Mucosa of stomach (tissue), 1 donor: ENCODE measurements at regions not wholly inside any gene's neighbourhood (a gene's known extent, or its start where the extent isn't known, plus 50 kb on each side); places are given as distances from the start of the nearest gene placed in this dataset.

ENCODE experiments used
- H3K27me3 ChIP-seq: one replicate; pipeline ENCODE4 v1.7.0; 2013; ENCODE audit warnings: mild to moderate bottlenecking, low read length; ENCODE audit not compliant: control insufficient read depth, insufficient read depth
- H3K36me3 ChIP-seq: one replicate; pipeline ENCODE4 v1.7.0; 2013; ENCODE audit warnings: low read length; ENCODE audit not compliant: control insufficient read depth, insufficient read depth
- H3K4me1 ChIP-seq: one replicate; pipeline ENCODE4 v1.7.0; 2013; ENCODE audit warnings: mild to moderate bottlenecking, low read length; ENCODE audit not compliant: control insufficient read depth, insufficient read depth
- H3K4me3 ChIP-seq: one replicate; pipeline ENCODE4 v1.7.0; 2013; ENCODE audit warnings: low read length
- H3K9ac ChIP-seq: one replicate; pipeline ENCODE4 v1.7.0; 2013; ENCODE audit warnings: mild to moderate bottlenecking, low read length, moderate library complexity
- H3K9me3 ChIP-seq: one replicate; pipeline ENCODE4 v1.7.0; 2013; ENCODE audit warnings: mild to moderate bottlenecking, low read length, moderate library complexity; ENCODE audit not compliant: control insufficient read depth
- donor health status: Pancreatic carcinoma.

DNA sequence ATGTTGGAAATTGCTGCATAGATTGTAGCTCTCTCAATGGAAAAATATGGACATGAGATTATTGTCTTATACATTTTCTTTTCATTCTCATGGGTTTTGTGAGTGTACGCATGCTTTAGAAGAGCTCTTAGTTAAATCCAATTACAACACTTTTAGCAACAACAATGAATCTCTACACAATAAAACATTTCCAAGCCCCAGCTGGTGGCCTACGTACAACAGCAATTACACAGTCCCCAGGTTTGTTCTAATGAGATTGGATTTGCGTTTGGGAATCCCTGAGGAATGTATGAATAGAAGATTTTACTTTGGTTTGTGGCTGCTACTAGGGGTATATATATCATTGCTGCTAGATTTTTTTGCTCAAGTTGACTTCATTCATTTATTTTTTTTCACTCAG is 98.6 kb downstream of the FHDC1 start:
- Histone ChIP-seq H3K27me3 (no peaks in the 10 kb centered on the region), H3K9me3 (no peaks in the 10 kb centered on the region), H3K4me1 (peaks cover 6% of the 10 kb centered on the region), H3K9ac (no peak overlapping the region), H3K36me3 (no peaks in the 10 kb centered on the region), H3K4me3 (no peak overlapping the region)

DNA sequence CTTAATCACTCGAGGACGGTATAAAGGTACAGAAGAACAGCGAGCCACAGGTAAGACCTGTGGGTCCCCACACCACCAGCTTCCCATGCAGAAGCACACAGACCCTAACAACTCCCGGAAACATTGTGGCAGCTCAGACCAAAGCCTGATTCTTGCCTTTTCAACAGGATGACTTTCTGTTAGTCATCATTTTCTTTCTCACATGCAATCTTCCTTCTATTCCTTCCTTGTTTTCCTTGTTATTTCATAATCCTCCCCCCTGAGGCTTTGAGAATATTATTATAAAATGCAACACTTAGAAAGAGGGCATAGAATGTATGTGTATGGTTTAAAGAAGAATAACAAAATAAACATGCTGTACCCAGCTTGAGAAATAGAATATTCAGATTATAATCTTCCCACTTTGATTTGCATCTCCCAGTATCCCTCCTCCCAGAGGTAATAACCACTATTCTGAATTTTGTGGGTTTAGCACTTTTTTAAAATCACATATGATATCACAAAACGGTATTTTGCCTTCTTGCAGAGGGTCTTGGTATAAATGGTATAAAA is 100.9 kb downstream of the FHDC1 start:
- H3K36me3 ChIP-seq: no peaks in the 10 kb centered on the region
- no peak overlapping the region for H3K4me3 ChIP-seq
- H3K4me1 ChIP-seq: peaks cover 6% of the 10 kb centered on the region
- no peaks in the 10 kb centered on the region for H3K9me3 ChIP-seq
- no peak overlapping the region for H3K9ac ChIP-seq
- no peaks in the 10 kb centered on the region for H3K27me3 ChIP-seq

DNA sequence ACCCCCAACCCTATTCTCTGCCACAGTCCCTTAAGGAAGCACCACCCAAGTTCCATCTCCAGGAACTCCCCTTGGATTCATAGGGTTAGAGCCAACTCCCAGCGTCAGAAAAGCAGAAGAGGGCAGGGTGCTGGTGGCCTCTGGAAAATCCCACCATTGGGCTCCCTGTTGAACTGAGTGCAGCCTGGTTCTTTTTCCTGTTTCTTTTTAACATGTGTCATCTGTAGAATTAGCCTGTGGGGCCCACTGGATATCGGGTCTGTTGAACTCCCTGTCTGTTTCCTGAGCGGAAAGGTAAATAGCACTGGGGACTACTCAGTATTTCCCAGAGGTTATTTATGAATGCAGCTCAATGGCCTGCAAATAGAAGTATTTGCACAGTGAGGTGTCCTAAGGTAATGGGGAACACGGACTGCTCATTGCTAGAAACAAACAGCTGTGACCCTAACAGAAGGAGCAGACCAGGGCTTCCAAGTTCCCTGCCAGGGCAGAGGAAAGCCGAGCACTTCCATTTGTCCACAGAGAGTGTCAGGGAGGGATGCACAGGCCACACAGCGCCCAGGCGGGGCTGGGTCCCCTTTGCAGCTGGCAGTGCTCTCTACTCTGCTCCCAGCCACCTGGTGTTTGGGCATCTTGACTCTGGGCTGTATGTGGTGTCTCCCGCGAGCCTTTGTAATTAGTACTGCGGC is 102.6 kb downstream of the FHDC1 start:
- Histone ChIP-seq H3K4me1 (peaks cover 6% of the 10 kb centered on the region), H3K27me3 (no peaks in the 10 kb centered on the region), H3K9ac (no peak overlapping the region), H3K36me3 (no peaks in the 10 kb centered on the region), H3K4me3 (no peak overlapping the region), H3K9me3 (no peaks in the 10 kb centered on the region)

DNA sequence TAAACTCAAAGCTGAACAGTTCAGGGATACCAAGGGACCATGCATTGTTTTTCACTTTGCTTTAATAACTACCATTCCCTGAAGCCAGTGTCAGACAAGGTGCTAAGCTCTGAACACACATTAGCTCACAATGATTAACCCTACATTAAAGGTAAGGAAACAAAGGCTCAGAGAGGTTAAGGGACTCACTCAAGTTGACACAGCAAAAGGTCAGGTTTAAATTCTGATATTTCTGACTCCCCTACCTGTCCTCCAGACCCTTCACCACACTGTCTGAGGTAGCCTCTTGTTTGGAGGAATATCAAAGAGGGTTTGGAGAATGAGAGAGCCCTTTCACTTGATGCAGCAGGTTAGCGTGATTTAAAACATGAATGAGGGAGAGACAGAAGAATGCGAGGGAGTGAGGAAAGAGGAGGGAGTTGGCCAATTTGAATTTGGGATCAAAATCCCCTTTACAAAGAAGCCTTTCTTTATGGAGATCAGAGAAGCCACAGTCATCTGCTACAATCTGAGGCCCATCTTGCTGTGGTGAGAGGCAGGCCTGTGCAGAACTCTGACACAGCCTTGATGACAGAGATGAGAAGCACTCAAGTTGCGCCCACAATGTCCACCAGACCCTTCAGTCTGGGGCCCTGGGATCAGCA is 103.5 kb downstream of the FHDC1 start:
- no peaks in the 10 kb centered on the region for H3K36me3 ChIP-seq
- no peak overlapping the region for H3K9ac ChIP-seq
- H3K9me3 ChIP-seq: no peaks in the 10 kb centered on the region
- no peaks in the 10 kb centered on the region for H3K27me3 ChIP-seq
- peaks cover 6% of the 10 kb centered on the region for H3K4me1 ChIP-seq
- H3K4me3 ChIP-seq: no peak overlapping the region

DNA sequence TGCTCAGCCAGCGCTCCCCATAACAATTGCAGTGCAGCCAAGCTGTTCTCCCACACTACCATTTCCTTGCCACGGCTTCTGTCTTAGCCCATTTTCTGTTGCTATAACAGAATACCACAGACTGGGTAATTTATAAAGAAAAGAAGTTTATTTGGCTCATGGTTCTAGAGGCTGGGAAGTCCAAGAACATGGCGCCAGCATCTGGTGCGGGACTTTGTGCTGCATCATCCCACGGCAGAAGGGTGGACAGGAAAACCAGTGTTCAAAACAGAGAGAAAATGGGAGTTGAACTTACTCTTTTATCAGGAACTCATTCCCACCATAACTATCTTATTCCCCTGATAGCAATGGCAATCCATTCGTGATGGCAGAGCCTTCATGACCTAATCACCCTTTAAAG is 104.6 kb downstream of the FHDC1 start:
- Histone ChIP-seq H3K36me3 (no peaks in the 10 kb centered on the region), H3K27me3 (no peaks in the 10 kb centered on the region), H3K9me3 (no peaks in the 10 kb centered on the region), H3K4me1 (peaks cover 6% of the 10 kb centered on the region), H3K4me3 (no peak overlapping the region), H3K9ac (no peak overlapping the region)

DNA sequence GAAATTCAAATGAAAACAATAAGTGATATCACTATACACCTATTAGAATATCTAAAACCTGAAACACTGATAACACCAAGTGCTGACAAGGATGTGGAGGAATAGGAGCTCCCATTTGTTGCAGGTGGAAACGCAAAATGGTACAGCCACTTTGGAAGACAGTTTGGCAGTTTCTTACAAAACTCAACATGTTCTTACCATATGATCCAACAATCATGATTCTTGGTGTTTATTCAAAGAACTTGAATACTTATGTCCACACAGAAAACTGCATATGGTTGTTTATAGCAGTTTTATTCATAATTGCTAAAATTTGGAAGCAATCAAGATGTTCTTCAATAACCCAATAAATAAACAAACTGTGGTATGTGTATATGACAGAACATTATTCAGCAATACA is 107.9 kb downstream of the FHDC1 start:
- Histone ChIP-seq H3K27me3 (no peaks in the 10 kb centered on the region), H3K36me3 (no peaks in the 10 kb centered on the region), H3K9ac (no peak overlapping the region), H3K9me3 (no peaks in the 10 kb centered on the region), H3K4me3 (no peak overlapping the region), H3K4me1 (peaks cover 3% of the 10 kb centered on the region)

DNA sequence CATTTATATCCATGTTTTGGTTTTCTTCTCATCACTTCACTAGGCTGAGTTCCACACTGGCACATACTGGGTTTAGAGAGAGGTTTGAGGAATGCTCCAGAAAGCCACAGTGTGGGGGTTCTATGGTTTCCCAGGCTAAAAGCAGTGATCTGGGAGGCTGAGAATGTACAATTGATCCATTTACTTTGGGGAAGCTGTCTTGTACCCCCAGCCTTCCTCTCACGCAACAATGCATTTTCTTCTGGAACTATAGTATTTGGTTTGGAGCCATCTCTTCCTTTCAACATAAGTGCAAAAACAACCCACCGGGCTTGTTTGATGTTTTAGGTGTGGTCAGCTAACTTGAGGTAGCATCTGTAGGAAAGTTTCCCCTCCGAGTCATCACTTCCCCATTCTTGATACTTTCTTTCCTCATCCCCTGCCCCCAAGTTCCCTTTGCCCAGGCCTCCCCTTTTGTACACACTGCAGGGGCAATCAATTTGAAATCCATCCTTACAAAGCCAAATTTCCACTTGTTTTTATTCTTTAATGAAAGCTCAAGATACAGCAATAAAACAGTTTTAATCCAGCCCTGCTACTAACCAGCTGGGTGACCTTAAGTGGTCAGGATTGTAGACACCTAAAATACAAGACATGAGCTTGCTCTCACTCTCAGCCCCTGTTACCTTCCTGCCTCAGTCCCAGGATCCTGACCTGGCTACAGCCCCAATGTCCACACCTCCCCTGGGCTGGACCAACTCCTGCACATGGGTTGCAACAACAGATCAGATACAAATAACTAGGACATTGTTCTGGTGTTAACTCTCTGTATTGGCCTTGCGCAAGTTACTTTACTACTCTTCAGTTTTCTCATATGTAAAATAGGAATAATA is 109.2 kb downstream of the FHDC1 start:
- H3K9me3 ChIP-seq: no peaks in the 10 kb centered on the region
- H3K4me3 ChIP-seq: no peak overlapping the region
- no peaks in the 10 kb centered on the region for H3K4me1 ChIP-seq
- H3K36me3 ChIP-seq: no peaks in the 10 kb centered on the region
- H3K9ac ChIP-seq: no peak overlapping the region
- no peaks in the 10 kb centered on the region for H3K27me3 ChIP-seq

DNA sequence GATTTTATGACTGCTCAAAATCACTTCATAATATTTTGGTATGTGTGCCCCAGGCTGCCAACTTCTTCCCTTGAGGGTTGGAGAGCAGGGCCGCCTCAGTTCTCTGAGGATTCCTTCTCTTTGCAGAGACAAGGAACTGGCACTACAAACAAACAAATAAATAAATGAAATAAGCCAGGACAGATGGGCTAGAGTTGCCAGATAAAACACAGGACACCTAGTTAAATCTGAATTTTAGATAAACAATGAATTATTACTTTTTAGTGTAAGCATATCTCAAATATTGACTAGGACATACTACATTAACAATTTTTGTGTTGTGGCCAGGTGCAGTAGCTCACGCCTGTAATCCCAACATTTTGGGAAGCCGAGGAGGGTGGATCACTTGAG is 122.5 kb downstream of the FHDC1 start:
- no peak overlapping the region for H3K4me3 ChIP-seq
- no peaks in the 10 kb centered on the region for H3K4me1 ChIP-seq
- no peak overlapping the region for H3K9ac ChIP-seq
- H3K36me3 ChIP-seq: no peaks in the 10 kb centered on the region
- no peaks in the 10 kb centered on the region for H3K9me3 ChIP-seq
- no peaks in the 10 kb centered on the region for H3K27me3 ChIP-seq

DNA sequence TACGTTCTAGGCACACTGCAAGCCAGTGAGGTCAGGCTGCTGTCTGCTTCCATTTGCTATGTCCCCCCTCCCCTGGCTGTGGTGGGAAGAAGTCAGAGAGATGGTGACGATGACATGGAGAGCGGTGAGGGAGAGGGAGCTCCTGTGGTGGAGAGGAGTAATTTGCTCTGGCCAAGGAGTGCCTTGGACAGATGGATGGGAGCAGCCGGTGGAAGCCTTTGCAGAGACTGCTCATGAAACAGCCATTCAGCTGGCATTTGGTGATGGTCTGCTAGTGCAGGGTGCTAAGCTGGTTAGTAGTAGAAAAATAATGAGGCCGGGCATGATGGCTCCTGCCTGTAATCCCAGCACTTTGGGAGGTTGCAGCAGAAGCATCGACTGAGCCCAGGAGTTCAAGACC is 124.1 kb downstream of the FHDC1 start:
- peaks cover 5% of the 10 kb centered on the region for H3K4me1 ChIP-seq
- no peaks in the 10 kb centered on the region for H3K36me3 ChIP-seq
- no peak overlapping the region for H3K4me3 ChIP-seq
- H3K9ac ChIP-seq: no peak overlapping the region
- no peaks in the 10 kb centered on the region for H3K9me3 ChIP-seq
- no peaks in the 10 kb centered on the region for H3K27me3 ChIP-seq

DNA sequence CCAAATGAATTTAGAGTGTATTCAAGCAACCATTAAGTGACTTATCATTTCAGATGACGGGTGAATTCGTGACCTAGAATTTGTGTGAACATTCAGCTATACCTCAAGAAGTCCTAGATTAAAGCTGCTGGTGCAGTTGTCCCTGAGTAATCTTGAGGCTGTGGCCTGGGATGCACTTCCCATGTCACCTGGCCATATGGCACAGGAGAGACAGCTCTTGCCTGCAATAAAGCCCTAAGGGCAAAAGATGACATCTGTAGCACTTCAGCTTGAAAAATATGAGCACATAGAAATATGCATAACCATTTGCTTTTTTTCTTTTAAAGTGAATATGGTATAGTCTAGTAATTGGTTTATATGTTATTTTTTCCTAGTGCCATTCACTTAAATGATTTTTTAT is 125.8 kb downstream of the FHDC1 start:
- H3K9me3 ChIP-seq: no peaks in the 10 kb centered on the region
- H3K9ac ChIP-seq: no peak overlapping the region
- no peaks in the 10 kb centered on the region for H3K36me3 ChIP-seq
- H3K27me3 ChIP-seq: no peaks in the 10 kb centered on the region
- peaks cover 19% of the 10 kb centered on the region for H3K4me1 ChIP-seq
- H3K4me3 ChIP-seq: no peak overlapping the region

DNA sequence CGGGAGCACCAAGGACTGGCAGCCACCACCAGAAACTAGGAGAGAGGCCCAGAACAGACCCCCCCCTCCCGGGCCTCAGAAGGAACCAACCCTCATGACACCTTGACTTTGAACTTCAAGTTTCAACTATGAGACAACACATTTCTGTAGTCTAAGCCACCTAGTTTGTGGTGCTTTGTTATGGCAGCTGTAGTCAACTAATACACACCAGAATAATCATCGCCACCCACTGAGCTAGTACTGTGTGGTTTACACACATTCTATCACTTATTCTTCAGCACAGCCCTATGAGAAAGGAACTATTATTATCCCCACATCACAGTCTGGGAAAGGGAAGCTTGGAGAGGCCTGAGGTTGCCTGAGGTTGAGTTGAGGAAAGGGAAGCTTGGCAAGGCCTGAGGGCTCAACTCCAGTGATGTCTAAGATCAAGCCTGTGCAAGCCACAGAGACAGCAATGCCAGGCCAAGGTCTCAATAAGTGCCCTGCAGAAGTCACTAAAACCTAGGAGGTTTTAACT is 126.6 kb downstream of the FHDC1 start:
- H3K27me3 ChIP-seq: no peaks in the 10 kb centered on the region
- H3K4me1 ChIP-seq: peaks cover 24% of the 10 kb centered on the region
- H3K9ac ChIP-seq: no peak overlapping the region
- no peaks in the 10 kb centered on the region for H3K9me3 ChIP-seq
- H3K36me3 ChIP-seq: no peaks in the 10 kb centered on the region
- no peak overlapping the region for H3K4me3 ChIP-seq

DNA sequence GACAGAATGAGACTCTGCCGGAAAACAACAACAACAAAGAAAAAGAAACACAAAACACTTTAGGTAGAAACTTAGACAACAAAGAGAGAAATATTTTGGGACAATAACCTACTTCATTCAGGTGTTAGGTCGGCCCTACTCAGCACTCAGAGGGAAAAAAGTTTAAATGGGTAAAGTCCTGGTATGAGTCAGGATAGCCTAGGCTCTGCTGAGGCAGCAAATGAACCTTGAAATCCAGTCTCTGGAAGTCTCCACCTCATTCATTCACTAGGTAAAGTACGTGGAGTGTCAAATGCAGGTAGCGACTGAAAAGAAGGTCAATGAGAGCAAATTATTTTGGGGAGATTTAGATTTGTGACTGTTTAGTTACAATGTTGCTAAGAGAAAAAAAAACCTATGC is 127.4 kb downstream of the FHDC1 start:
- no peaks in the 10 kb centered on the region for H3K36me3 ChIP-seq
- H3K4me1 ChIP-seq: peaks cover 24% of the 10 kb centered on the region
- no peak overlapping the region for H3K4me3 ChIP-seq
- H3K9me3 ChIP-seq: no peaks in the 10 kb centered on the region
- no peak overlapping the region for H3K9ac ChIP-seq
- H3K27me3 ChIP-seq: no peaks in the 10 kb centered on the region
